ENCODE measurements at regions not wholly inside any gene's neighbourhood (a gene's known extent, or its start where the extent isn't known, plus 50 kb on each side); places are given as distances from the start of the nearest gene placed in this dataset.

DNA sequence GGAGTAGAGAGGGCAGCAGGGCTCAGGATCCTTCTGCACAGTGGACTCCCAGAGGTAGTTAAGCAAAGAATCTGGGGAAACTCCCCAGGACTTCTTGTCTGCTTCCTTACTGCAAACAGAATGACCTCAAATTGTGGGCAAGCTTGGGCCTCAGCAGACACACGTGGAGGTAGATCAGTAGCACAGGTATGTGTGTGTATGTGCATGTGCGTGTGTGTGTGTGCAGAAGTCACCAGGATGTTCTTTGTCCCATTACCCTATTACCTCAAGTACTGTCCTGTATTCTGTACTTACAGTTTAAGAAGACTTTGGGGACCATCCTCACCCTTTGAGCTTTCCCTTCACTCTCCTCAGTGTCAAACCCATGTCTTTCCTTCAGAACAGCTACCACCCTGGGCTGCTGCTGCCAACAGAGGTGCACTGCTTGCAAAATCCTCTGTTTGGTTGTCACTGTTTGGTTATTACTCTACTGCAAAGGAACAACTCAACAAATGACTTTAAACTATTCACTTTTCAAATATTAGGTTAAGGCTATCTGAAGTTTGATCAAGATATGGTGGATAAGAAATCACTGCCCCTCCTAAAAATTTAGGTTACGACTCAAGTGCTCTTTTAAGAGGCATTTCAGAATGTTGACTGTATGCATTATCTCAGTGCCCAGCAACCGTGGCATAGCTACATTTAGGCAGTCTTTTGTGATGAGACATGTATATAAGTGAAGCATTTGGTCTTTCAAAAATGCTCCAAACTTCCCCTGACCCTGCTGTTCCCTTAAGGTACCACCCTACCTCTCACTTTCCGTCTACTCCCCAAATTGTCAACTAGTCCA lies 78.2 kb upstream of the MBIP start:
- TF ChIP-seq, protein P1, sequence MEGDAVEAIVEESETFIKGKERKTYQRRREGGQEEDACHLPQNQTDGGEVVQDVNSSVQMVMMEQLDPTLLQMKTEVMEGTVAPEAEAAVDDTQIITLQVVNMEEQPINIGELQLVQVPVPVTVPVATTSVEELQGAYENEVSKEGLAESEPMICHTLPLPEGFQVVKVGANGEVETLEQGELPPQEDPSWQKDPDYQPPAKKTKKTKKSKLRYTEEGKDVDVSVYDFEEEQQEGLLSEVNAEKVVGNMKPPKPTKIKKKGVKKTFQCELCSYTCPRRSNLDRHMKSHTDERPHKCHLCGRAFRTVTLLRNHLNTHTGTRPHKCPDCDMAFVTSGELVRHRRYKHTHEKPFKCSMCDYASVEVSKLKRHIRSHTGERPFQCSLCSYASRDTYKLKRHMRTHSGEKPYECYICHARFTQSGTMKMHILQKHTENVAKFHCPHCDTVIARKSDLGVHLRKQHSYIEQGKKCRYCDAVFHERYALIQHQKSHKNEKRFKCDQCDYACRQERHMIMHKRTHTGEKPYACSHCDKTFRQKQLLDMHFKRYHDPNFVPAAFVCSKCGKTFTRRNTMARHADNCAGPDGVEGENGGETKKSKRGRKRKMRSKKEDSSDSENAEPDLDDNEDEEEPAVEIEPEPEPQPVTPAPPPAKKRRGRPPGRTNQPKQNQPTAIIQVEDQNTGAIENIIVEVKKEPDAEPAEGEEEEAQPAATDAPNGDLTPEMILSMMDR (IDR thresholded peaks at IDR 0.05) = no peak
- TF ChIP-seq POLR2A (IDR thresholded peaks at IDR 0.05) = no peak
